Activated T-cell treated with anti-CD3 and anti-CD28 coated beads, Interleukin-2, amount 50 U/mL, for 1 hour (primary cell): ENCODE measurements at regions not wholly inside any gene's neighbourhood (a gene's known extent, or its start where the extent isn't known, plus 50 kb on each side); places are given as distances from the start of the nearest gene placed in this dataset.
"Not testable (repeated sequence)": the region's sequence is repeated elsewhere in the genome, so short reads cannot be mapped to it uniquely, and the experiment has no call there.

ENCODE experiments used
- DNase-seq: peaks from one replicate; pipeline ENCODE4 v3.0.0-alpha.2; 2020

DNA sequence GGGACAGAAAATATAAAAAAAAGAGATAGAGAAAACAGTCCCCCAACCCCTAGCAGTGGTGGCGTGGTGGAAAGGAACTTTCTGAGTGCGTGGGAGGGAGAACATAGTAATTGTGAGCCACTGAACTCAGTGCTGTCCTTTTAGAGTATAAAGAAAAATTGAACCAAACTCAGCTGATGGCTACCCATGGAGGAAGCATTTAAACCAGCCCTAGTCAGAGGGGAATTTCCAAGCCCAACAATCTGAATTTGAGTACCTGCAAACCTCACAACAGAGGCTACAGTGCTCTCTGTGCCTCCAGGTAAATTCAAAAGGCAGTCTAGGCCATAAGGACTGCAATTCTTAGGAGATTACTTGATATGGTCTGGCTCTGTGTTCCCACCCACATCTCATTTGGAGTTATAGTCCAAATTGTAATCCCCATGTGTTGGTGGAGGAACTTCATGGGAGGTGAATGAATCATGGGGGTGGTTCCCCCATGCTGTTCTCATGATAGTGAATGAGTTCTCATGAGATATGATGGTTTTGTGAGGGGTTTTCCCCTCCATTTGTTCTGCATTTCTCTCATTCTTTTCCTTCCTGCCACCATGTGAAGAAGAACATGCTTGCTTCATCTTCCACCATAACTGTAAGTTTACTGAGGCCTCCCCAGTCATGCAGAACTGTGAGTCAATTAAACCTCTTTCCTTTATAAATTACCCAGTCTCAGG is 687.8 kb downstream of the FAM181B start:
- no peak for DNase-seq

- DNase-seq, result no peak
These were observed 690.3 kb downstream of the FAM181B start for GRCh38 chr11:82043316-82043715.

GRCh38 chr11:82041764-82042163 is 691.9 kb downstream of the FAM181B start:
- DNase-seq, result no peak

- no peak for DNase-seq
These were observed 695.5 kb downstream of the FAM181B start for GRCh38 chr11:82038154-82038553.

DNA sequence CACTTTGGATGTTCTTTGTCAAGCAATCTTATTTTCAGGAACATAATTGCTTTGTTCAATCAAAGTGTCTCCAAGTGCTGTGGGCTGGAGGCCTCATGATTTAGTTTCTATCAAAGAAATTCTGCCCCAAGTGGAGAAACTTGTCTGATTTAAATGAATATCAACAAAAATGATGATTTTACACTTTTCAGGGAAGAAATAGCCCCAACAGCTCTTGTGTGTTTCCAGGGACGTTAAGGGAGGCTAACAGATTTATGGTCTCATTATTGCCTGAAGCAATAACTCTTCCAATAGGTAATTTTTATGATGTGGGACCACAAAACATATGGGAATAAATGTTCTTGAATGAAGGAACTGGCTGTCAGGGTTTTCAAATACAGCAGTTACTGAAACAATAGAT is 699.1 kb downstream of the FAM181B start:
- no peak for DNase-seq

DNA sequence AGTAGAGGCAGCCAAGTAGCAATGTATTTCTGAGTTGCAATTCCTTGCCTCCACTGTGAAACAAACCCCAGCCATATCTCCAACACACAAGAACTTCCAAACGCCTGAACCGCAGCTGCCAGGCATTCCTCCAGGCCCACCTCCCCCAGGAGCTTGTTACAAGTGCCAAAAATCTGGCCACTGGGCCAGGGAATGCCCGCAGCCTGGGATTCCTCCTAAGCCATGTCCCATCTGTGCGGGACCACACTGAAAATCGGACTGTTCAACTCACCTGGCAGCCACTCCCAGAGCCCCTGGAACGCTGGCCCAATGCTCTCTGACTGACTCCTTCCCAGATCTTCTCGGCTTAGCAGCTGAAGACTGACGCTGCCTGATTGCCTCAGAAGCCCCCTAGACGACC is 706.3 kb downstream of the FAM181B start:
- DNase-seq, result not testable (repeated sequence)

DNA sequence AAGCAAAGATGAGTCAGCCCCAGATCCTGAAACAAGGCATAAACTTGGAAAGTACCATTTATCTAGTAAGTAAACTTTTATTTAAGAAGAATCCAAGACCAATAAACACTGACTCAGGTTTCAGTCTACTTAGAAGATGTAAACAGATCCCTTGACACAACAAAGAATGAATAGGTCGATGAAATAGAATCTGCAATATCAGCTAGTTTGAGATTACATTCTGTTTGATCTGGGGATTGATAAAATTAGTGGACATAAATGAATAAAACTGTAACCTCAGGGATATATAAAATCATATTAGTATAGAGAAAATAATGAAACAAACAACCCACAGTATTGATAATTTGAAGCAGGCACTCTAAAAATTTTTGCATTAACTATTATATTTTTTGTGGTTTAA is 708.9 kb downstream of the FAM181B start:
- no peak for DNase-seq

- no peak for DNase-seq
These were observed 721.4 kb downstream of the FAM181B start for GRCh38 chr11:82012276-82012675.

DNA sequence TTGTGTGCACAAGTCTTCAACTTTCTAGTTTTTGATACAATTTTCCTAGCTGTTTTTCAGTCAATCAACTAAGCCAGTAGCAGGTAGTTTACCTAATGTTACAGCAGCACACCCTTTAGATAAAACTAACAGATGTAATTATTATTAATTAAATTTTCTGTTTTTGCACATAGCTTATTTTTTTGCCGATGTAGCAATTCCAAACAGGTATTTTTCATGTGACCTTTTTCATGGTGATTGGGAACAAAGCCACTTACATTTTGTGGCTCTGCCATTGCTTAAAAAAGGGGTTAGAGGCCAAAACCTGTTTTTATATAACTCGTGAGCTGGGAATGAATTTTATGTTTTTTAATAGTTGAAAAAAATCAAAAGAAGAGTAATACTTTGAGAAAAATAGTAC is 724.5 kb downstream of the FAM181B start:
- DNase-seq, result no peak

DNA sequence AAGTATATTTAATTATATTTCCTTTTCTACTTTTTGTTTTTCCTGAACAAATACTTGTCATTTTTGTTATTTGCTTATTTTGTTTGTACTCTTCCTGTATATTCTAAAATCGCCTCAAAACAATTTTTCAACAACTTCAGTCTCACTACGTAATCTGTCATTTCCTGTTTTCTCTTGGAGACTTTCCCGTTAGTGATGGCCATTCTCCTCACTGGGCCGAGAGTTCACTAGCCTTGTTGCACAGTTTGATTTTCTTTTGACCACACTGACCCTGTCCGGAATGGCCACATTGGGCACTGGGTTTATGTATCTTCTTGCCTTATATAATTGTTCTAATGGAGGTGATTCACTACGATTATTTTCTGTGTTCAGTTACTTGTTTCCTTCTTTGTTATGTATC is 726.1 kb downstream of the FAM181B start:
- DNase-seq, result no peak

DNA sequence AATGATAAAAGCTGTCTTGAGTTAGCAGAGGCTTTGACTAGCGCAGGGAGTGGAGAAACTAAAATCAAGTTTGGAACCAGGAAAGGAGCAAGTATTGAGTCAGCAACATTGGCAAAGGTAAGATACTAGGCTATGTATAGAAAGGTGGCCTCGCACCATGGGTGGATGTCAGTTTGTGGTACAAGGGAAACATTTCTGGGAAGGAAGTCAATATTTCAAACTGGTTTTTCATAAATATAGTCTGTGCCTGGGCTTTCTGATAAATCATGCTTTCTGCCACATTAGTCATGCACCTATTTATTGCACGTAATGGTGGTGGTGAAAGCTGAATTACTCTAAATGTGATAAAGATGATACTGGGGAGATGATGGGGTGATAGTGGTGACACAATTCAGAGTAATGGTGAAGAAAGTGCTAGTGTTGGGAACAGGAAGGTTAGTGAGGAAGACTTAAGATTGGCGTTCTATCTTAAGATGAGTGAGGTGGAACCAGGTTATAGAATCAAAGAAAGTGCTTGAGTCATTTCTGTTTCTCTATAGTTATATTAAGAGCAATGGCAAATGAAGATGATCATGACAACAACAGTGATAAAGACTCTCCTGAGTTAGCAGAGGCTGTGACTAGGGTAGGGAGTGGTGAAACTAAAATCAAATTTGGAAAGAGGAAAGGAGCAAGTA is 729.0 kb downstream of the FAM181B start:
- no peak for DNase-seq

- DNase-seq, result no peak
These were observed 729.8 kb downstream of the FAM181B start for GRCh38 chr11:82003671-82004515.

- DNase-seq, result no peak
These were observed 730.6 kb downstream of the FAM181B start for GRCh38 chr11:82003024-82003423.

DNA sequence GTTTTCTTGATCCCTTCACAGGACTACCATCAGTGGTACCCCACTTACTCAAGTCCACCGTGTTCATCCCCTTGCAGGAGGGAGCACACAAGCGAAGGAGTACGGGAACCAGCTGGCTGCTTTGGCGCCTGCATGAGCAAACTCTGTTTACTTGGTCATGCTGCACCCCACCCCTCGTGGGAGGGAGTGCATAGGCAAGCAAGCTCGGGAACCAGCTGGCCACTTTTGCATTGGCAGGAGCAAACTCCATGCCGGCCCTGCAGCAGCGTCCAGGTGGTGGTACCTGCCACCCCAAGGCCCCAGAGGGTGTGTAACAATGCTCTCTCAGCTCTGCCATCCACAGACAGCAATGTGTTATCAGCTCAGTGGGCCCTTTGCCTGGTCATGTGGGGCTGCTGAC is 737.8 kb downstream of the FAM181B start:
- no peak for DNase-seq

- DNase-seq, result no peak
These were observed 739.9 kb downstream of the FAM181B start for GRCh38 chr11:81993755-81994154.

DNA sequence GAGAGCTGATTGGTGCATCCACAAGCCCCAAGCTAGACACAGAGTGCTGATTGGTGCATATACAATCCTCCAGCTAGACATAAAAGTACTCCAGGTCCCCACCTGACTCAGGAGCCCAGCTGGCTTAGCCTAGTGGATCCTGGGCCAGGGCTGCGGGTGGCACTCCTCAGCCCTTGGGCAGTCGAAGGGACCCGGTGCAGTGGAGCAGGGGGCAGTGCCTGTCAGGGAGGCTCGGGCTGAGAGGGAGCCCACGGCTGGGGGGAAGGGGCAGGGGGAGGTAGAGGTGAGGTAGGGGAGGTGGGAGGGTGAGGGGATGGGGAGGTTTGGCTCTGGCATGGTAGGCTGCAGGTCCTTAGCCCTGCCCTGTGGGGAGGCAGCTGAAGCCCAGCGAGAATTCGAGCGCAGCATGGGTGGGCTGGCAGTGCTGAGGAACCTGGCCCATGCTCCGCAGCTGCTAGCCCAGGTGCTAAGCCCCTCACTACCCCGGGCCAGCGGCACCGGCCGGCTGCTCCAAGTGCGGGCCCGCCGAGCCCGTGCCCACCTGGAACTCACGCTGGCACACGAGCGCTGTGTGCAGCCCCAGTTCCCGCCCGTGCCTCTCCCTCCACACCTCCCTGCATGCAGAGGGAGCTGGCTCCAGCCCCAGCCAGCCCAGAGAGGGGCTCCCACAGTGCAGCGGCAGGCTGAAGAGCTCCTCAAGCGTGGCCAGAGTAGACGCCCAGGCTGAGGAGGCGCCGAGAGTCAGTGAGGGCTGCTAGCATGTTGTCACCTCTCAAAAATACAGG is 742.8 kb downstream of the FAM181B start:
- DNase-seq, result no peak

- DNase-seq, result no peak
These were observed 744.6 kb downstream of the FAM181B start for GRCh38 chr11:81989093-81989492.

- no peak for DNase-seq
These were observed 745.7 kb downstream of the FAM181B start for GRCh38 chr11:81987829-81988472.

- DNase-seq, result no peak
These were observed 747.0 kb downstream of the FAM181B start for GRCh38 chr11:81986556-81987161.

- DNase-seq, result no peak
These were observed 754.2 kb downstream of the FAM181B start for GRCh38 chr11:81979448-81979847.

- DNase-seq, result no peak
These were observed 758.3 kb downstream of the FAM181B start for GRCh38 chr11:81975261-81975900.

GRCh38 chr11:81970886-81971285 is 762.8 kb downstream of the FAM181B start:
- no peak for DNase-seq
